ENCODE measurements at regions not wholly inside any gene's neighbourhood (a gene's known extent, or its start where the extent isn't known, plus 50 kb on each side); places are given as distances from the start of the nearest gene placed in this dataset.

- TF ChIP-seq POLR2A (IDR thresholded peaks at IDR 0.05) (no peak), POLR2AphosphoS5 (IDR thresholded peaks at IDR 0.05) (no peak)
- TF ChIP-seq, protein P1, sequence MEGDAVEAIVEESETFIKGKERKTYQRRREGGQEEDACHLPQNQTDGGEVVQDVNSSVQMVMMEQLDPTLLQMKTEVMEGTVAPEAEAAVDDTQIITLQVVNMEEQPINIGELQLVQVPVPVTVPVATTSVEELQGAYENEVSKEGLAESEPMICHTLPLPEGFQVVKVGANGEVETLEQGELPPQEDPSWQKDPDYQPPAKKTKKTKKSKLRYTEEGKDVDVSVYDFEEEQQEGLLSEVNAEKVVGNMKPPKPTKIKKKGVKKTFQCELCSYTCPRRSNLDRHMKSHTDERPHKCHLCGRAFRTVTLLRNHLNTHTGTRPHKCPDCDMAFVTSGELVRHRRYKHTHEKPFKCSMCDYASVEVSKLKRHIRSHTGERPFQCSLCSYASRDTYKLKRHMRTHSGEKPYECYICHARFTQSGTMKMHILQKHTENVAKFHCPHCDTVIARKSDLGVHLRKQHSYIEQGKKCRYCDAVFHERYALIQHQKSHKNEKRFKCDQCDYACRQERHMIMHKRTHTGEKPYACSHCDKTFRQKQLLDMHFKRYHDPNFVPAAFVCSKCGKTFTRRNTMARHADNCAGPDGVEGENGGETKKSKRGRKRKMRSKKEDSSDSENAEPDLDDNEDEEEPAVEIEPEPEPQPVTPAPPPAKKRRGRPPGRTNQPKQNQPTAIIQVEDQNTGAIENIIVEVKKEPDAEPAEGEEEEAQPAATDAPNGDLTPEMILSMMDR (IDR thresholded peaks at IDR 0.05) = no peak
- Histone ChIP-seq H3K27me3 (peaks cover 0 to 4% of the 10 kb centered on the region in 2 donors), H3K27ac (no peak overlapping the region), H3K9me3 (no peaks in the 10 kb centered on the region), H3K4me1 (no peaks in the 10 kb centered on the region), H3K4me3 (no peak overlapping the region), H3K36me3 (no peaks in the 10 kb centered on the region)
- DNase-seq (ENCODE audit: low spot score in 2 of 2) = no peak
- intact Hi-C loops (cut with DNase I; ENCODE audit: low total_unique reads) = no loop called here
Measured at GRCh38 chr16:51916231-51916630, 630.7 kb downstream of the TOX3 start.

DNA sequence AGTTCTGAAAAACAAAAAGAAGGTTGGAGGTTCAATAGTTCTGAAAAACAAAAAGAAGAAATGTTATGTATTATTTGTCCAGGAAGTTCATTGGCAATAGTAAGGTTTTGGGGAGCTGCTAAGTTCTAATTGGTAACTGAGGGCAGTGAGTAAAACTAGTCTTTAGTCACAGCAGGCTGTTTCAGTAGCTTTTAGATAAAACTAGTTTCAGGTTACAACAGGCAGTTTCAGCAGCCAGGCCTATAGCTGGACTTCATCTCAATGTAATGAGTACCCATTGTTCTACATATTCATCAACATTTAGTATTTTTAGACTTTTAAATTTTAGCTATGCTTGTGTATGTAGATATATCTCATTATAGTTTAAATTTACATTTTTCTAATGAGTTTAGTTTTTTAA is 639.3 kb downstream of the TOX3 start:
- no peak for TF ChIP-seq POLR2AphosphoS5 (IDR thresholded peaks at IDR 0.05)
- TF ChIP-seq POLR2A (IDR thresholded peaks at IDR 0.05) = no peak
- TF ChIP-seq, protein P1 (IDR thresholded peaks at IDR 0.05) = no peak
- no peaks in the 10 kb centered on the region for H3K36me3 ChIP-seq
- H3K27me3 ChIP-seq = no peaks in the 10 kb centered on the region
- H3K4me3 ChIP-seq = no peak overlapping the region
- no peak overlapping the region for H3K27ac ChIP-seq
- no peaks in the 10 kb centered on the region for H3K4me1 ChIP-seq
- H3K9me3 ChIP-seq = no peaks in the 10 kb centered on the region
- intact Hi-C loops (cut with DNase I; ENCODE audit: low total_unique reads) = no loop called here
- DNase-seq (ENCODE audit: low spot score in 2 of 2) = no peak

GRCh38 chr16:51900221-51900780 is 646.6 kb downstream of the TOX3 start:
- Histone ChIP-seq H3K9me3 (no peaks in the 10 kb centered on the region), H3K4me3 (no peak overlapping the region), H3K36me3 (no peaks in the 10 kb centered on the region), H3K27ac (no peak overlapping the region), H3K4me1 (no peaks in the 10 kb centered on the region), H3K27me3 (no peaks in the 10 kb centered on the region)
- intact Hi-C loops (cut with DNase I; ENCODE audit: low total_unique reads) = loop anchor here (2.0 kb wide), 1 partner anchor 62 kb away; no protein-coding TSS in a partner anchor
- TF ChIP-seq, protein P1 (IDR thresholded peaks at IDR 0.05) = no peak
- TF ChIP-seq POLR2AphosphoS5 (IDR thresholded peaks at IDR 0.05) (no peak), POLR2A (IDR thresholded peaks at IDR 0.05) (no peak)
- DNase-seq (ENCODE audit: low spot score in 2 of 2) = no peak

DNA sequence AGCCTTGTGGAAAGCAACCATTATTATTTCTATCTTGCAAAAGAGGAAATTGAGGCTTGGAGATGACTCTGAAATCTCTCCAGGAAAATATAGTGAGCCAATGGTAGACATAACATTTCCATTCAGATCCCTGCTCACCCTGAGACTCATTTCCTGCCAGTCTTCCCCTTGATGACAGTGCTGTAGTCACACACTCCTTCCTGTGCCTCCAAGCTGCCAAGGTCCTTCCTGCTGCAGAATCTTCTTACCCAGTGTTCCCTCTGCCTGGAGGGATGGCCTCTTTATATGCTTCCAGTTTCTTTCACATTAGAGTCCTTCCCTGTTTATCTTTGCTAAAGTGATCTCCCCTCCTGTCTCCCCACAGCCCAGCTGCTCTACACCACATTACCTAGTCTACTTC is 648.1 kb downstream of the TOX3 start:
- TF ChIP-seq POLR2A (IDR thresholded peaks at IDR 0.05) = no peak
- no peak for TF ChIP-seq POLR2AphosphoS5 (IDR thresholded peaks at IDR 0.05)
- TF ChIP-seq, protein P1 (IDR thresholded peaks at IDR 0.05) = no peak
- intact Hi-C loops (cut with DNase I; ENCODE audit: low total_unique reads) = no loop called here
- Histone ChIP-seq H3K4me1 (no peaks in the 10 kb centered on the region), H3K27ac (no peak overlapping the region), H3K36me3 (no peaks in the 10 kb centered on the region), H3K9me3 (no peaks in the 10 kb centered on the region), H3K4me3 (no peak overlapping the region), H3K27me3 (no peaks in the 10 kb centered on the region)
- no peak for DNase-seq (ENCODE audit: low spot score in 2 of 2)

GRCh38 chr16:51896013-51896412 is 650.9 kb downstream of the TOX3 start:
- intact Hi-C loops (cut with DNase I; ENCODE audit: low total_unique reads) = no loop called here
- TF ChIP-seq POLR2AphosphoS5 (IDR thresholded peaks at IDR 0.05) (no peak), POLR2A (IDR thresholded peaks at IDR 0.05) (no peak)
- TF ChIP-seq, protein P1 (IDR thresholded peaks at IDR 0.05) = no peak
- DNase-seq (ENCODE audit: low spot score in 2 of 2) = no peak

More at GRCh38 chr16:51896013-51896412, 650.9 kb downstream of the TOX3 start:
- Histone ChIP-seq H3K36me3 (no peaks in the 10 kb centered on the region), H3K4me3 (no peak overlapping the region), H3K4me1 (no peaks in the 10 kb centered on the region), H3K27me3 (peaks cover 0 to 2% of the 10 kb centered on the region in 2 donors), H3K27ac (no peak overlapping the region), H3K9me3 (no peaks in the 10 kb centered on the region)

All from breast epithelium (tissue), 4 donors.